BE2C (cell line): ENCODE measurements at regions not wholly inside any gene's neighbourhood (a gene's known extent, or its start where the extent isn't known, plus 50 kb on each side); places are given as distances from the start of the nearest gene placed in this dataset.
"Not testable (repeated sequence)": the region's sequence is repeated elsewhere in the genome, so short reads cannot be mapped to it uniquely, and the experiment has no call there.

Source experiments
- DNase-seq: peaks from one replicate; pipeline ENCODE4 v3.0.0-alpha.2; 2020
- H3K27me3 ChIP-seq: fragments of 250-450 bp; sonication (Bioruptor Pico); 2 replicates; pipeline ENCODE4 v1.5.1; 2020; ENCODE audit warnings: mild to moderate bottlenecking
- H3K36me3 ChIP-seq: fragments of 250-450 bp; sonication (Bioruptor Pico); 2 replicates; pipeline ENCODE4 v1.5.1; 2020; ENCODE audit warnings: mild to moderate bottlenecking
- H3K4me1 ChIP-seq: fragments of 250-450 bp; sonication (Bioruptor Pico); 2 replicates; pipeline ENCODE4 v1.5.1; 2020
- H3K4me3 ChIP-seq: 2 replicates; pipeline ENCODE4 v1.5.1; 2011; ENCODE audit warnings: low read depth, low read length
- H3K9me3 ChIP-seq: fragments of 250-450 bp; sonication (Bioruptor Pico); 2 replicates; pipeline ENCODE4 v1.5.1; 2020
- TF ChIP-seq, protein P1 (sequence below): IDR thresholded peaks from 2 replicates; pipeline ENCODE4 v1.5.1; 2012; ENCODE audit warnings: mild to moderate bottlenecking, low read depth, low read length

DNA sequence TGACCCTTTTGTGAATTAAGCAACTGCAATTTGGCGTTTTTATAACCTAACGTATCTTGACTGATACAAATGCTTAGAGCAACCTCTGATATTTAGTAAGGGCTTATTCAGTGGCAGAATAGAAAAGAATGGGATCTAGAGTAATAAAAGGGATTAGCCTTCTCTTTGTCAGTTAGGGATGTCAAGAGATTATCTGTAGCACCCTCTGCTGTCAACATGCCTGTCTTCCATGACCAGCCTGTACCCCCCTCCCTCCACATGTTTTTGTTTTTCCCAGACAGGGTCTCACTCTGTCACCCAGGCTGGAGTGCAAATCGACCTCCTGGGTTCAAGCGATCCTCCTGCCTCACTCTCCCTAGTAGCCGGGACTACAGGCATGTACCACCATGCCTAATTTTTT, 198.1 kb downstream of the NPIPA7 start:
- H3K4me3 ChIP-seq, H3K9me3 ChIP-seq, H3K36me3 ChIP-seq, DNase-seq, H3K4me1 ChIP-seq, H3K27me3 ChIP-seq: not testable (repeated sequence)
- TF ChIP-seq, protein P1, sequence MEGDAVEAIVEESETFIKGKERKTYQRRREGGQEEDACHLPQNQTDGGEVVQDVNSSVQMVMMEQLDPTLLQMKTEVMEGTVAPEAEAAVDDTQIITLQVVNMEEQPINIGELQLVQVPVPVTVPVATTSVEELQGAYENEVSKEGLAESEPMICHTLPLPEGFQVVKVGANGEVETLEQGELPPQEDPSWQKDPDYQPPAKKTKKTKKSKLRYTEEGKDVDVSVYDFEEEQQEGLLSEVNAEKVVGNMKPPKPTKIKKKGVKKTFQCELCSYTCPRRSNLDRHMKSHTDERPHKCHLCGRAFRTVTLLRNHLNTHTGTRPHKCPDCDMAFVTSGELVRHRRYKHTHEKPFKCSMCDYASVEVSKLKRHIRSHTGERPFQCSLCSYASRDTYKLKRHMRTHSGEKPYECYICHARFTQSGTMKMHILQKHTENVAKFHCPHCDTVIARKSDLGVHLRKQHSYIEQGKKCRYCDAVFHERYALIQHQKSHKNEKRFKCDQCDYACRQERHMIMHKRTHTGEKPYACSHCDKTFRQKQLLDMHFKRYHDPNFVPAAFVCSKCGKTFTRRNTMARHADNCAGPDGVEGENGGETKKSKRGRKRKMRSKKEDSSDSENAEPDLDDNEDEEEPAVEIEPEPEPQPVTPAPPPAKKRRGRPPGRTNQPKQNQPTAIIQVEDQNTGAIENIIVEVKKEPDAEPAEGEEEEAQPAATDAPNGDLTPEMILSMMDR = peak; percentile 42

- TF ChIP-seq, protein P1 = no peak
- H3K36me3 ChIP-seq = no peaks in the 10 kb centered on the region
- H3K9me3 ChIP-seq = no peaks in the 10 kb centered on the region
- peaks cover 2% of the 10 kb centered on the region; the same call in 1 of the 2 replicates for H3K4me1 ChIP-seq
- no peak for DNase-seq
- no peaks in the 10 kb centered on the region for H3K27me3 ChIP-seq
- no peak overlapping the region for H3K4me3 ChIP-seq
Measured at GRCh38 chr16:16578701-16579100, 199.8 kb downstream of the NPIPA7 start.

- not testable (repeated sequence) for H3K4me3 ChIP-seq, H3K27me3 ChIP-seq, DNase-seq, H3K4me1 ChIP-seq, H3K9me3 ChIP-seq, H3K36me3 ChIP-seq
Measured at GRCh38 chr16:16582916-16583315, 204.0 kb downstream of the NPIPA7 start.

DNA sequence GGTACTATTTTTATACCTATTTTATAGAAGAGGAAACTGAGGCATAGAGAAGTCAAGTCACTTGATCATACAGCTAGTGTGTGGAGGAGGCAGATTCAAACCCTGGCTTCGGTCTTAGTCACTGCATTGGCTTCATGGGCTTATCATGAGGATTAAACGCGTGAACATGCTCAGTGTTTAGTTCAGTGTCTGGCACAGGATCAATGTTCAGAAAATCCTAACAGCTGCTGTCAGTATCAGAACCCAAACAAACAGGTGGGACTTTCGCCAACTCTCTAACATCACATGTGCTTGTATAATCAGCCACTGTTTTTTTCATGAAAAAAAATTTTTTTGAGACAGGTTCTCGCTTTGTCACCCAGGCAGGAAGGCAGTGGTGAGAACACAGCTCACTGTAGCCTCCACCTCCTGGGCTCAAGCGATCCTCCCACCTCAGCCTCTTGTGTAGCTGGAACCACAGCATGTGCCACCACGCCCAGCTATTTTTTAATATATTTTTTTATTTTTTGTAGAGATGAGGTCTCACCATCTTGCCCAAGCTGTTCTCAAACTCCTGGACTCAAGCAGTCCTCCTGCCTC, 207.2 kb downstream of the NPIPA7 start:
- not testable (repeated sequence) for H3K36me3 ChIP-seq

DNA sequence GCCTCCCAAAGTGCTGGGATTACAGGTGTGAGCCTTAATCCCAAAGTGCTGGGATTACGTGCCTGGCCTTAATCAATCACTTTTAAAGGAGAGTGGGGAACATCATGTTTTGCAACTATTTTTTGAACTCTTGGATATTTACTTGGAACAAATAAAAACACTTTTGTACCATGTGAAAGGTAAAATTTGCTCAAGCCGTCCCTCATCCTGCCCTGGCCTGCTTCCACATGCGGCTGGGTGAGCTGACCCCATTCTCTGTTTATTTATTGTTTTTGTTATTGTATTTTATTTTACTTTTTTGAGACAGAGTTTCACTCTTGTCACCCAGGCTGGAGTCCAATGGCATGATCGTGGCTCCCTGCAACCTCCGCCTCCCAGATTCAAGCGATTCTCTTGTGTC, 208.0 kb downstream of the NPIPA7 start:
- not testable (repeated sequence) for H3K4me1 ChIP-seq, H3K9me3 ChIP-seq, DNase-seq, H3K27me3 ChIP-seq, H3K4me3 ChIP-seq, H3K36me3 ChIP-seq

More for the DNA sequence above, 207.2 kb downstream of the NPIPA7 start:
- H3K9me3 ChIP-seq, DNase-seq, H3K4me3 ChIP-seq, H3K27me3 ChIP-seq, H3K4me1 ChIP-seq: not testable (repeated sequence)

DNA sequence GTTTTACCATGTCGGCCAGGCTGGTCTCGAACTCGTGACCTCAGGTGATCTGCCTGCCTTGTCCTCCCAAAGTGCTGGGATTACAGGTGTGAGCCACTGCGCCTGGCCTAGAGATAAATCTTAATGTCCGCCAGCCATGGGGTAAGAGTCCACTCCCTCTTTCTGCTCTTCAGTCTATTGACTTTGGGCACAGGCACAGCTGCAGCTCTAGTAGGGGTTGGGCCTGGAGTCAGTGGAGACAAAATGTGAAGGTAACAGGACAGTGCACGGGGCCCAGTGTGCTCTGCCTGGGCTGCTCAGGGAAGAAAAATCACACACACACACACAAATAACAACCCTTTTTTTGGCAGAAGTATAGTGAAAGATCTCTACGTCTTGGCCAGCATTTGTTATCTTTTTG, 209.5 kb downstream of the NPIPA7 start:
- not testable (repeated sequence) for H3K4me1 ChIP-seq, DNase-seq, H3K4me3 ChIP-seq, H3K9me3 ChIP-seq, H3K36me3 ChIP-seq, H3K27me3 ChIP-seq

DNA sequence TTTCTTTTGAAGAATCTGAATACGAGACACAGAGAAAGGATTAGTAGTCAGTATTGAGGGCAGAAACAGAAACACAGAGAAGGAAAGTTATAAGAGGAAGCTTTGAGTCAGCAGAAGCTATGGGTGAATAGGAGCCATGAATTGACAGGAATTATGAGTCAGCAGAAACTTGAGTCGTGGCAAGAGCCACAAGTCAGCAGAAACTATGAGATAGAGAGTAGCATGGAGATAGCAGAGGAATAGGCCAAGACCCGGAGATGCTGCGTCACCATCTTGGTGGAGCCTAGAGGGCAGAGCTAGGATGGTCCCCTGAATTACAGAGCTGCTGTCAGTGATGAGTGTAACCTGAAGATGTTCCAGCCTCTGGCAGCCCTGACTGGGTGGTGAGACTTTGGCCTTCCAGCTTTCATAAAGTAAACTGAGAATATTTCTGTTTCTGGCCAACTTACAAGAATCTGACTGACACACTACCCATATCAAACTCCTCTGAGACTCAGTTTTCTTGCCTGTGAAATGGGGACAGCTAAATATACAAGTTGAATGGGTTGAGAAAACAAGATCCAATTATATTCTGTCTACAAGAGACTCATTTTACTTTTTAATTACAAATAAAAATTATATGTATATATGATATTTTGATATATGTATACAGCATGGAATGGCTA, 211.8 kb downstream of the NPIPA7 start:
- not testable (repeated sequence) for DNase-seq, H3K36me3 ChIP-seq, H3K9me3 ChIP-seq, H3K4me1 ChIP-seq, H3K4me3 ChIP-seq, H3K27me3 ChIP-seq

- H3K36me3 ChIP-seq, H3K4me1 ChIP-seq, H3K4me3 ChIP-seq, H3K9me3 ChIP-seq, H3K27me3 ChIP-seq: not testable (repeated sequence)
- TF ChIP-seq, protein P1 = peak; percentile 56
- DNase-seq = peak; percentile 46
Measured at GRCh38 chr16:16593156-16593863, 214.4 kb downstream of the NPIPA7 start.

DNA sequence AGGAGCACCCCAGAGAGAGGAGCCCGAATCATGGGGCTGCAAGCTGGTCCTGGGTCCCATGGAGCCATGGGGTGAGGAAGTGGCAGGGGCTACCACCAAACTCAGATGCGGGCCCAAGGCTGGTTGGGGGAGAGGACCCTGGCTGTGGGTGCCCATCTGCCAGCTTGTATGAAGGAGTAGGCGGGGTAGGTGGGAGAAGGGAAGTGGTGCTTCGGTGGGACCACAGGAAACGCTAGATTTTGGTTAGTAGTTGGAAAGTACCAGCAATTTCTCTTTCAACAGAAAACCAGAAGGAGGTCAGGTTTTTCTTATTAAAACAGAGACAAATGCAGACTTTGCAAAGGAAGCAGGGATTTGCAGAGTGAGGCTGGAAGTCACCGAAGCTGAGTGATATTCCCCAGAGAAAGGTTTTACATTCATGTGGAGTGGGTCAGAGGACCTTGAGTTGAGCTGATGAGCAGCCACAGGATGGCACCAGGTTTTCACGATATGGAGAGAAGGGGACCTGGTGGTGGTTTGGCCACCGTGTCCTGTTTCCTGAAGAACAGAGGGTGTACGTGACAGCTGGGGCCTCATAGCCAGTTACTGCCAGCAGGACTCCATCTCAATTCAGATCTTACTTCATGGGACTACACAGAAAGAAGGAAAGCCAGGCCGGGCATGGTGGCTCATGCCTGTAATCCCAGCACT, 216.2 kb downstream of the NPIPA7 start:
- not testable (repeated sequence) for H3K4me1 ChIP-seq, DNase-seq, H3K27me3 ChIP-seq, H3K9me3 ChIP-seq, H3K4me3 ChIP-seq, H3K36me3 ChIP-seq

DNA sequence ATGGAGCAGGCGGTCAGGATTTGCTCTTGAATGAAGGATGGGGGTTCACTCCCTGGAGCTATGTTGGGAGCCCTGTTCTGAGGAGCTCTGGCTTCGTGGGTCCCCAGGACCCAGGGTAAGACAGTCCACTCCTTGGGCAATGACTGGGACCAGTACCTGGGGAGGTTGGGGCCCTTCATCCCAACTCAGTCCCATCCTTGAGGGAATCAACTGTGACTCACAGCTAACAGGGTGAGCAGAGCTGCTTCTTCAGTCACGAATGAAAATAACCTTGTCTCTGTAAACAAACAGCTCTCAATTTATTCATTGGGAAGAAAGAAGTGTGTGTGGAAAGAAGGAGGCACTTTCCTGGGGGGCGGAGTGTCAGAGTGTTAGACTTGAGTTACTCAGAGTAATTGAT, 222.3 kb downstream of the NPIPA7 start:
- not testable (repeated sequence) for H3K4me3 ChIP-seq, H3K36me3 ChIP-seq, H3K27me3 ChIP-seq, H3K4me1 ChIP-seq, H3K9me3 ChIP-seq, DNase-seq

- DNase-seq, H3K9me3 ChIP-seq: not testable (repeated sequence)
Measured at GRCh38 chr16:16607401-16608082, 228.6 kb downstream of the NPIPA7 start.

DNA sequence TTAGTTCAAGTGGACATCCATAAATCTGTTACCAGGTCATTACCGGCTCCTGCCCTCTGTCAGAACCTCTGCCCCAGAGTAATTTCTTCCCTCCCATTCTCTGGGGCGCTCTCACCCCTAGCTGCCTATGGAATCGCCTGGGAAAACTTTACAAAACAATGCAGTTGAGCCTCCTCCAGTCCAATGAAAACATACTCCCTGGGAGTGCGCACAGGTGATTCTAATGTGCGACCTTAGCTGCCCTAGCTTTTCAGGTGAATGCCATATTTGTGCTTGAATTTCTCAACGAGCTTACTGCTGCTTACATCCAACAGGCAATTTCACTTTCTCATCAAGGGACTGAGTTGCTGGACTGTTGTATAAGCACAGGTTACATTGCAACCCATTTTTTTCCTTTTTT, 230.7 kb downstream of the NPIPA7 start:
- not testable (repeated sequence) for DNase-seq, H3K9me3 ChIP-seq, H3K36me3 ChIP-seq, H3K4me3 ChIP-seq, H3K4me1 ChIP-seq, H3K27me3 ChIP-seq

More at GRCh38 chr16:16607401-16608082, 228.6 kb downstream of the NPIPA7 start:
- H3K4me3 ChIP-seq, H3K36me3 ChIP-seq, H3K27me3 ChIP-seq, H3K4me1 ChIP-seq: not testable (repeated sequence)
